GM21381 (cell line): ENCODE measurements at regions not wholly inside any gene's neighbourhood (a gene's known extent, or its start where the extent isn't known, plus 50 kb on each side); places are given as distances from the start of the nearest gene placed in this dataset.

ENCODE experiments used
- ATAC-seq: cut with Tn5 transposase; IDR thresholded peaks from one replicate; pipeline ENCODE4 v1.9.1; 2021; ENCODE audit warnings: mild to moderate bottlenecking, moderate library complexity; ENCODE audit not compliant: unreplicated experiment

DNA sequence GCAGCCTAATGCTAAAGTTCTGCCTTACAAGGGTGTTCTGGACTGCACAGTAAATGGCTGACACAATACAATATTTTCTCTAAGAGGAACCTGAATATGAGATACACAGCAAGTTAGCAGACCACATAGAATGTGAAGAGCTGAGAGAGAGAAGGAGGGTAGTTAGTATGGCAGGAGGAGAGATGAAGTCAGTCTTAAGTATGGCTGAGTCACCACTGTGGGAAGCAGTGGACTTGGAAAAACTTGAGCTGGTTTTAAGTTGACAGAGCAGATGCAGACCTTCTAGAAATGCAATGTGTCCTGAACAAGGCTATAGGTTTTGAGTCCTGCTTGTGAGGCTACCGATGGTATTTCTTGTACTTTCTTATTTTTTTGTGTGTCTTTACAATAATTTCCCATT lies 172.5 kb downstream of the SH2D1A start:
- ATAC-seq: no peak

DNA sequence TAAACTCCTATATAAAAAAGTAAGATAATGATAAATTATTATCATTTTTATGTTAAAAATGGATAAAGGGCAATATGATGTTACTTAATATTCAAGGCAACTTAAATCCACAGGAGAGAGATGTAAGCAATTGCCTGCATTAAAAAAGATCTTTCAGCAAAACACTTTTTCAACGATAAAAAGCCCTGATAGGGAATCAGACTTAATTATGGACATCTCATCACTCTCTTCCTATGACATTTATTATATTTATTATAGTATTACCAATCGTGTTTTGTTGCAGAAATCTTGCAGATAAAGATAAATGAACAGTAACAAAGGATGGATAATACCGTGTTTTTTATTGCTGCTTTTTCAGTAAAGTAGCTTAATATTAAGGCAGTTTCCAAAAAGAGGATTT lies 178.5 kb downstream of the SH2D1A start:
- no peak for ATAC-seq

DNA sequence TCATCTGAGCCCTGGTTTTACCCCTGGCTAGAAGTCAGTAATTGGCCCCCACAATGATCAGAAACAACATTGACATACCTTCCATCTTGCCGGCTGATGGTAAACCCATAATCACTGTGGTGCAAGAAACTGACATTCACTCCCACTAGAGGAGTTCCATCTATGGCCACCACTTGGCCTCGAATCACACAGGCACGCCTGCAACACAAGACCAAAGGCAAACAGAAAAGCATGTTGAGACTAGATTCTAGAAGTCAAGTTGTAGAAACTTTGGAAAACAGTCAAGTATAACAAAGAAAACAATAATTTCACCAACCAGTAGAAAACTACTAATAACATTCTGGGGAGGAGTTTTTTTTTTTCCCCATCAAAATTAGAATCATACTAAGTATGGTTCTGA lies 183.4 kb downstream of the SH2D1A start:
- no peak for ATAC-seq

DNA sequence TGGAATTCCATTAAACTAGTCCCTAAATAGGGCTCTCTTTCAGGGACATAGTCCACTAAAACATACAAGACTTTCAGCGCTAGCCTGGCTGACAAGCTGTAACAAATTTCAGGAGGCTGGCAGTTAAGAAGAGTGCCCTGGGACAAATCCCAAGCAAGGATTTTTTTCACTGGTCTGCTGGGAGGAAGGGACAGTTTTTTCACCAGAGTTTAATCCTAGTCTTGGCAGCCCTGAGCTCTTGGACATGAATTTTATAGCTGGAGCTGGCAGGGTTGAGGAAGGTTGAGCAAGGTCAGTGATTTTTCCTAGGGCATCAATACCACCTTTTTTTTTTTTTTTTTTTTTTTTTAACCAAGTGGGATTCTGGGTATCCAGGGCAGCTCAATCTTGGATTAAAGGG lies 184.4 kb downstream of the SH2D1A start:
- ATAC-seq: no peak

DNA sequence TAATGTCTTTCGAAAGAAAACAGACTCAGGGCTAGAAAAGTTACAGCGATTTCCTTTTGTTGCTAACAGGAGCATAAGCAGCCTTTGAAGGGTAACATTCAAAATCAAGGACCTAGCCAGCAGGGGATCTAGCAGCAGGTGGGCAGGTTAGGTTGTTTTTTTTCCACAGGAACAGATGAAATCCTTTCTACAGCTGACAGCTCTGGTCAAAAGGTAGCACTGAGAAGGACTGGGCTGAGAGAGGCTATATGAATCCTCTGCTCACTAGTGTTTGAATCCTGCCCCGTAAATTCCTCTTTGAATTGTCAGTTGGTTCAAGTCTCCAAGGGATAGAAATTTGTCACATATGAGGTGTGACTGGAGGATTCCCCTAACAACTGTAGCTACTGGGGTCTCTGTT lies 188.2 kb downstream of the SH2D1A start:
- no peak for ATAC-seq

DNA sequence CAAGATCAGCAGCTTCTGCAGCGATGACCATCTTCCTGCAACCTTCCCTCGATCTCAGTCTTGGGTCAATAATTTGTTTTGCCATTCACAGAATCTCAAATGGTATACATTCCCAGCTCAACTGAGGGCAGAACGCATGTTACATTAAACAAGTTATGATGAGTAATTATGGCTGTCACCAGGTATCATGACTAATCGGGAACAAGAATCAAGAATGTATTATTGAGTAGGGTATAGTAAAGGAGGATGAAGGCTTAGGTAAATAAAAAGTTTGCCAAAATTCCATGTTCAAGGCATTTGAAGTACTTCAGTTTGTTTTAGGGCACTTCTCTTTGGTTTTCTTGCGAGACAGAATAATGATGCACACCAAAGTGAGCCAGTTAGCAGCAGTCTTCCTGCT lies 194.1 kb downstream of the SH2D1A start:
- ATAC-seq: no peak

DNA sequence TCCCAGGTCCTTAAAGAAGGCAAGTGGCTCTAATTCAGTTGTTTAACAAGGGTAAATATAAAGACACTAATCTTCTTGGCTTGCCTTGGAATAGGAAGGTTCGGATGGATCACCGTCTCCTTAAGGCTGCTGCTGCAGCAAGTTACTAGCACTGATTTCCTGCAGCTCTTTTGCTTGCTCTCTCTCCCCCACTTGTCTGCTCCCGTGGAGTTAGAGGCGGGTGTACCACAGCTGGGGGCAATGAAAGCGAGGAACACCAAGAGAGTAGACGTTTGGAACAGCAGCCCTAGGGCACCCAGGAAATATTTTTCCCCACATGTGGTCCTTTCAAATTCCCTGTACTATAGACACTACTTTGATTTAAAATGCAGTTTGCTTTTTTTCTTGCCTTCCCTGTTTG lies 202.2 kb downstream of the SH2D1A start:
- no peak for ATAC-seq

DNA sequence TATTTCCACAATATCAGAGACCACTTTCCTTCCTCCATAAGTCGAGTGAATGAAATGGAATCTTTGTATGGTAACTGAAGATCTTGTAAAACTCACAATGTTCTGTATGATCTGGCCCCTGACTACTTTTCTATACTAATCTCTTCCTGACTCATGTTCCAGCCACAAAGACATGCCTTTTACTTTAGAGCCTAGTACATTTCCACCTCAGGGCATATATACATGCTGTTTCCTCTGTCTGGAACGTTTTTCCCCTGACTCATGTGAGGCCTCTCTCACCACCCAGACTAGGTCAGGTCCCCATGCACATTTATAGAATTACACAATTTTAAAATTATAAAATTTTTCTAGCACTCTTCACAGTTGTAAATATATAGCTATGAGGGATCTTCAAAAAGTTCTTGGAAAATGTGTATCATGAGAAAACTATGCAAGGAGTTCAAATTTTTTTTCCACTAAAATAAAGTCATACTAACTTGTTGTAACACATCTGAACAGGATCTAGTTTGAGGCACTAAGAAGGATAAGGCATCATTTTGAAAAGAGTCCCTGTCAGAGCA lies 208.8 kb downstream of the SH2D1A start:
- ATAC-seq: no peak

DNA sequence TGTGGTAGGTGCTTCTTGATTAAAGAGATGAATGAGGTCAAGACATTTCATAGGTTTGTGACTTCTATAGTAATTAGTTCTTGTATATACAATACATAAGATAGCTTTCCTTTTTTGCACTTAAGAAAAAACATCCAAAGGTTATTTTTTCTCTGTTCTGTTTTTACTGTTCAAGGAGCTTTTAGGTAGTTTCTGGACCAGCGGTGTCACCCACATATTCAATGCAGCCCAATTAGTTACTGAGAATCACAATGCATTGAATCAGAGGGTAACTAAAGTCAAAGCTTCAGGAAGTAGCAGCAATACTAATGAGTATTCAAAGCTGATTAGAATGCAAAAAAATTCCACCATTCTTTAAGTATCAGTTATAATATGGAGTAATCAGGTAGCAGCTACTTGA lies 211.6 kb downstream of the SH2D1A start:
- ATAC-seq: no peak

DNA sequence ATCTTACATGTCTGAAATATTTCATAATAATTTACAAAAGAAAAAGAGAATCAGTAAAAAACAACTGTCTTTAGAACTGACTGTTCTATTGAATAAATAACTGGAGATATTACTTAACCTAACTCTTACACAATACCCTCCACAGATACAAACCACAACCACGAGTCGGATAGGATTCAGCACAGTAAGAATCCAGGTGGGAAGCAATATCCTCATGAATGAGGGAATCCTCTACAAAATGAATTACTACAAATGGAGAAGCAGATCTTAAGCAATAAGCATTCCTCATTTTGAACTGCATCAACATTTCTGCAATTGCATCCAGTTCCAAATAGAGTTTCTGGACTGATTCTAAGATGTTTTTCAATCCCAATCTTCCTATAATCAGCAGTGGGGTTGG lies 227.1 kb downstream of the SH2D1A start:
- no peak for ATAC-seq

DNA sequence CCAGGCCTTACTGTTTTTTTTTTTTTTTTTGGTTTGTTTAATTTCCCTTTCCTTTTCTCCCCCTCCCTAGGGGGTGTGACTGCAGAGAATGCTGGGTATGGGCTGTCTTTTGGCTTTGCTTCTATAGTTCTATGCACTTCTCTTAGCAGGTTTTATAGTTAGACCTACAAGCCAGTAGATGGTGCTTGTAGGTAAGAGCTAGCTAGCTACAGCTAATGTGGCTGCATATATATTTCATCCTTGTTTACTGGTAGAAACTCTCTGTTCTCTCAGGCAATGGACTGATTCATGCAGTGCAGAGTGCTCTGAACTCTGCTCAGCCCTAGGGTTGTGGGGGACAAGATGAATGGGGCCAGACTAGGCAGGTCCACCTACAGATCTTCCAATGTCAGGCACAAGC lies 246.4 kb downstream of the SH2D1A start:
- no peak for ATAC-seq

DNA sequence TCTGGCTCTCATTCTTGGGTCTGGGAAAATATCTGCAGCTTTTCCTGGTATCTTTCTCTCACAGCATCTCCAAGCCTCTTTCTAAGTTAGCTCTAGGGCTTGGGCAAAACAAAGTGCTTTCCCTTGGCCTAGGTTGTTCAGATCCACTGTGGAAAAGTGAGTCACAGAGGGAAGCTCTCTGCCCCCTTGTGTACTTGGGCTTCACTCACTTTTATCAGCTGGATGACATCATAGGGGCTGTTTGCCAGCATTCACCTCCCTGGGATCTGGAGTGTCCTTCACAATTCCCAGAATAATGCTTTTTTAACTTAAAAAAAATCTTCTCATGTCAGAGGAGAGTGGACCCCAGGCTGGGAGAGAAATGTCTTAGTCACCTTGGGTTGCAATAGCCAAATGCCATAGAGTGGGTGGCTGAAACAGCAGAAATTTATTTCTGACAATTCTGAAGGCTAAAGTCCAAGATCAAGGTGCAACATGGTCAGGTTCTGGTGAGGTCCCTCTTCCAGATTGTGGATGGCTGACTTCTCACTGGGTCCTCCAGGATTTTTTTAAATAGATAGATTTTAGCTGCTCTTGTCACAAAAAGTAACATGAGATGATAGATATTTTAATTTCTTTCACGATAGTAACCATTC lies 247.8 kb downstream of the SH2D1A start:
- ATAC-seq: no peak

DNA sequence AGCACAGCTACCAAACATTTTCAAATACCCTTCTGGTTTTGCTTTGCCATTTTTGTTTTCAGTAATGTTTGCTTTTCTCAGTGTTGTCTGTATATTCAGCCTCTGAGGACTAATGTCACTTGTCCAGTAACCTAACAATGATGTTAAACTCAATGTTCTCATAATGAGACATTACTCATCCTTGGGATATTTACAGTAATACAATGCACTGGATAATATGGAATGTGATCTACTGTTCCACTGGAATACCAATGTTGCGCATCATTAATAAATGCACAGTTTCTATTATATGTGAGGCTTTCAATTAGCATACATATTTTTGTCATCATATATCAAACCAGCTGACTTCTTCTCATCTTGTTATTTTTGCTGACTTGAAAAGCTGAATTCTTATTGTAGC lies 259.1 kb downstream of the SH2D1A start:
- no peak for ATAC-seq

DNA sequence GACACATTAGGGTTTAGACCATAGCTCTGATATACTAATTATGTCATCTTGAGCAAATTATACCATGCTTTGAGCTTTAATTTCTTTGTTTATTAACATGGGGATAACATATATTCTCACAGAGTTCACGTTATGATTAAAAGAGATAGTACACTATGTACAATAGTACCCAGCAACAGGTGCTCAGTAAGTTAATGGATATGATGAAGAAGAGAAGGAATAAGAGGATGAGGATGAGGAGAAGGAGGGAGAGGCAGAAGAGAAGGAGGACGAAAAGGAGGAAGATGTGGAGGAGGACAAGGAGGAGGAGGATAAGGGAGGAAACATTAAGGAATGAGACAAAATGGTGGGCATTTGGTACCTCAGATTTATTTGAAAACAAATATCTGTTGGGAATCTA lies 260.4 kb downstream of the SH2D1A start:
- ATAC-seq: no peak

DNA sequence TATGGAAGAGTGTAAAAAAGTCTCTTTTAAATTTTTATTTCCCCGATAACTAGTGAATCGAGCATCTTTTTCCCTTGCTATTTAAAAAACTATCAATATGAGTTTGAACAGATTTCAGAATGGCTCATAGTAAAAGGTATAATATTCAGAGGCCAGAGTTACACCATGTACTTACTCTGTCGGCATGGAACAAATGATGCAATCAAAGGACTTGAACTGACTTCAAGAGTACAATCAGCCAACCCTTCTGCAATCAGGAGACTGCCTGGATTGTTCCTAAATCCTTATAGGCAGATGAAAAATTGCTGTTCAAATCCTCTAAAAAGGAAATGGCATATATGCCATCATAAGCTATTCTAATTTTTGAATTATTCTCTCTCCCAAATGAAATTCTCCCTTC lies 273.3 kb downstream of the SH2D1A start:
- no peak for ATAC-seq

DNA sequence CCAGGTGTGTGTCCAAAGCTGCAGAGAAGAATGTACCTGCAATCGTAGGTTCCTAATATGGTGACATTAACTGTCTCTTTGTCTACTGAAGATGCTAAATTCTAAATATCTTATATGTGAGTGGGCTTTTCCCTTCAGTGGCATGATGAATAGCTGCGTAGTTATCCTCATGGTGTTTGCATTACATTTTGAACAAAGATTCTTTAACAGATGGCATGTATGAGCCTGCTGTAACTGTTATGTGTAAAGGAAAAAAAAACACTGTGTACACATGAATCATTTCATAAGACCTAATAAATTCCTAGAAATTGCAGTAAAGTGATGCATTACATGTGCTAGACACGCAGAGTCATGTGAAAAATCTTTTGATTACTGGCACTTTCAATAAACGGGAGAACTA lies 288.0 kb downstream of the SH2D1A start:
- no peak for ATAC-seq

DNA sequence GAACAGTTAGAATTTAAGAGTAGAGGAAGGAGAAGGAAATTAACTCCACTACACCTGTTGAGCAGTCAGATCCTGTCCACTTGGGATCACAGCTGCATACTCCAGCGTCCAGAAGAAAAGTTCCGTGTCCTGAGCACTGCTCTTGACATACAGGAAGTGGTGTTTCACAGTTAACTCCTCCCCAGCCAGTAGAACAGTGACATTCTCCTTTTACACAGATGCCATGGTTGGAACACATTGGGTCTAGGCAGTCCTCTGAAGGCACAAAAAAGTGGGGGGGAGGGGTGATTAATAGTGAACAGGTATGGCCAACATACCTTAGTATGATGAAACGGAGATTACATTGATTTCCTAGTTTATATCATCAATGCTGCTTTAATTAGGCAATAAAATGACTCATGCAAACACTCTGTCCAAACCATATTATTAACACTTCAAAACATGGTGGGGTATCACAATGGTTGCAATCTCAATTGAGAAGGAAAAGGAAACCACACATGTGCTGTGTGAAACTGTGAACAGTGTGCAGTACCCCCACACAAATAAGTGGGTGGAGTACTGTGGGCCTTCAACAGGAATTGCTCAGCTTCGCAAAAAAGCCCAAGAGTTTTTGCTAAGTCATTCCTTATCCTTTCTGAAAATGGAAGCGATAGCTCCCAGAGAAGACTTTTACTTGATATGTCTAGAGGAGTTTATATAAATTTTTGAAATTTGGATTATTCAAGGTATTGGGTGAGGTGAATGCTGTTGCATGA lies 295.6 kb downstream of the SH2D1A start:
- ATAC-seq: no peak

DNA sequence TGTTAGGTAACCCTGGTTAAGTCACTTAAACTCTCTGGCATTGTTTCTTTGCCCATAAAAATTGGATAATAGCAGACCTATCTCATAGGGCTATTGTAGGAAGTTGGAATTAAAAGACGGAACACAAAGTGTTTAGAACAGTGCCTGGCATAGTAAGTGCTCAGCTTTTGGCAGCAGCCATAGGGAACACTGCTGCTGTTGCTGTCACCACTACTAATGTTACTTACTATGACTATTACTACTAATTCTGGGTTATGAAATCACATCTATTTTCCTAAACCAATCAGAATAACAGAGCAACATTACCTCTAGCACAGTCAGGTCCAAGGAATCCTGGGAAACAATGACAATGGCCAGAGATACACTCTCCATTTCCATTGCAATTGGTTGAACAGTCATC lies 300.0 kb downstream of the SH2D1A start:
- ATAC-seq: no peak

DNA sequence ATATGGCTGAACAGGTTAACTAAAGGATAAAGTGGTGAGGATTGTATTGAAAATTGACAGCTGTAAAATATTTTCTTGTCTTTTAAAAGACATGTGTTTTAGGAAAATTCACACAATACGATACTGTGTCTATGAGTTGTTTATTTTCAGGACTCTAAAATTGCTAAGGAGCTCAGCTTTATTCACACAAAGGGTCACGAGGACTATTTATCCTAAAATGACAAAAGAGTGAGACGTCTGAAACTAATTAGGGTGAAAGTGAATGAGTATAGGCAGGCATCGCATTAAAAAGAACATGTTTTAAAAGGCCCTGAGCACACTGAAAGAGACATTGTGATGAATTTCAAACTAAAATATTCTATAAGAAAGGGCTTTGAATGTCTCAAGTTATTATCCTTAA lies 304.7 kb downstream of the SH2D1A start:
- ATAC-seq: no peak

DNA sequence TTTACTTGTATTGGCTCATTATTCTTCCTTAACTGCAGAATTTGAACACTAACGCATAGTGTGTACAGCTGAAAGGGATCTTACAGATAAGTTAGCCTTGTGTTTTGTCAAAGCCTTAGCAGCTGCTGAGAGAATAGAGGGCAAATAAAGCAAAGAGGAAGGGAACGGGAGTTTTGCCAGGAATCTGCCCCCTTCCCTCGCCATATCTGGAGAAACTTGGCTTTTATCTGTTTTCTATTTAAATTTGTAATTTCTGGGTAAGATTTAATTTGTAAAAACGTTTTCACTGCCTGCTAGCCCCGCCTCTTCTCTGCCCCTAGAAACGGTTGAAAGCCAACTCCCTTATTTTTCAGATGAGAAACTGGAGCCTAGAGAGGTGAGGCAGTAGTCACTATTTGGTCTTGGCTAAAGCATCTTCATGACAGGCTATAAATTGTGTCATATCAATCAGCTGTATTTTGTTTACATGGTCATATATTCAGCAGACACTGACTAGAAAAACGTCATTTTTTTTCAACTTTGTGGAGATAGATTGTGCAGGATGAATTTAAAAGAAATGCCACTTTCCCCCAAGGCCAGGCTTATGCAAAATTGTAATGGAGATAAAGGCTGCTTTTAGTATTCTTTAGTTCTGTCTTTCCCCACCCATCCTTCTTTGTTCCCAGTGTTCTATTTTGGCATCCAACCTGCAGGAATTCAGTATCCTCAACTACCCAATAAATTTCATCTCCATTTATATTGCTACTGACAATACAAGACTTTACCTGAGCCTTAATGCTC lies 319.4 kb downstream of the SH2D1A start:
- no peak for ATAC-seq

DNA sequence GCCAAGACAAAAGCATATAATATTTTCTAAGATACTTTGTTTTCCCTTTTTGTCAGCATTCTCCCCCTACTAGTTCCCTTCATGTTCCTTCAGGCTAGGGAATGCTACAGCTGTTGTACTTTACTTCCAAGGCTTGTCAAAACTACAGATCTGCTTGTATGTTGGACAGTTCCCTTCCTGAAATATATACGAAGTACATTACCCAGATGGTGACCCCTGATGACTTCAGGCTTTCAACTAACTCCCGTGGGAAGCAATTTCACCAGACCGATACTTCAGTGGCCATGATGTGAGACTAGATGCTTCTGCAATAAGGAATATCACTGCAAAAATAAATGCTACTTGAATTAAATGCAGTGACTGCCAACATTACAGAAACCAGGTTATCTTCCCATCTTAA lies 332.8 kb downstream of the SH2D1A start:
- no peak for ATAC-seq

DNA sequence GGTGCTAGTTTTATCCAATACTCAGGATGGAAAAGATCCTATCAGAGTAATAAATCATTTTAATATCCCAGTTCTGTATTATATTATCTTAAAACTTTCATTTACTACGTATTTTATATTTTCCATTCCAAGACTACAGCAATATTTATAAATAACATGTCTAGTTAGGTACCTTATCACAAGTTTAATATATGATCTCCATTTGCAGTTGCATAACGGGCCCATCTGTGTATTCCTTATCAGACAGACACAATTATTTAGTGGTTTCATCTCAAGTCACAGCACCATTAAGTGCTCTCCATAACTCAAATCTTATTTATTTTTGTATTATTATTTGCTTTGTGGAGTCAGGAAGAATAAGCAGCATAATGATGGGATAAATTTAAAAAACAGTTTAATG lies 333.9 kb downstream of the SH2D1A start:
- ATAC-seq: no peak
